CD4-positive, alpha-beta memory T cell (primary cell): ENCODE measurements at regions not wholly inside any gene's neighbourhood (a gene's known extent, or its start where the extent isn't known, plus 50 kb on each side); places are given as distances from the start of the nearest gene placed in this dataset.

Experiments used
- CTCF ChIA-PET: fragments of 350-600 bp; sonication (Branson Sonifier 250); formaldehyde crosslinking; loops from one replicate; lab custom pipeline; 2021; ENCODE audit warnings: inconsistent platforms; ENCODE audit not compliant: partially characterized antibody; lab: Charles Lee
- POLR2A ChIA-PET: fragments of 350-600 bp; sonication (Branson Sonifier 250); formaldehyde crosslinking; loops from one replicate; lab custom pipeline; 2021; ENCODE audit not compliant: partially characterized antibody; lab: Charles Lee
- DNase-seq, 5 donors: peaks; one replicate each; pipeline versions ENCODE4 v3.0.0 to v3.0.0-alpha.2; 2020 to 2022; ENCODE audit warnings: mixed read lengths in 1 of 5
- H3K27ac ChIP-seq: one replicate; pipeline ENCODE4 v1.7.0; 2013; ENCODE audit warnings: low read depth, low read length
- H3K27me3 ChIP-seq: 2 replicates; pipeline ENCODE4 v1.7.0; 2013; ENCODE audit warnings: mild to moderate bottlenecking, low read length, moderate library complexity; ENCODE audit not compliant: insufficient read depth
- H3K36me3 ChIP-seq: 2 replicates; pipeline ENCODE4 v1.7.0; 2013; ENCODE audit warnings: mild to moderate bottlenecking, low read length, moderate library complexity; ENCODE audit not compliant: insufficient read depth
- H3K4me1 ChIP-seq: 2 replicates; pipeline ENCODE4 v1.7.0; 2013; ENCODE audit warnings: mild to moderate bottlenecking, low read length, moderate library complexity; ENCODE audit not compliant: insufficient read depth
- H3K4me3 ChIP-seq, 2 donors: one replicate each; pipeline ENCODE4 v1.7.0; 2013; ENCODE audit warnings: low read length in 2 of 2, mild to moderate bottlenecking in 1 of 2
- H3K9me3 ChIP-seq, 2 donors: one replicate each; pipeline ENCODE4 v1.7.0; 2013; ENCODE audit warnings: low read length in 2 of 2, control low read depth in 1 of 2; ENCODE audit not compliant: control insufficient read depth in 1 of 2
- H3K27ac Mint-ChIP-seq, 7 donors: one replicate each; pipeline ENCODE4 v1.8.0; 2020 to 2021; ENCODE audit warnings: mixed read lengths in 7 of 7, mild to moderate bottlenecking in 6 of 7, inconsistent platforms in 3 of 7, moderate library complexity in 3 of 7
- H3K27me3 Mint-ChIP-seq, 2 donors: one replicate each; pipeline ENCODE4 v1.8.0; 2020 to 2021; ENCODE audit warnings: mixed read lengths in 2 of 2
- H3K36me3 Mint-ChIP-seq, 2 donors: one replicate each; pipeline ENCODE4 v1.8.0; 2020 to 2021; ENCODE audit warnings: mixed read lengths in 2 of 2, inconsistent platforms in 1 of 2, mild to moderate bottlenecking in 1 of 2
- H3K4me1 Mint-ChIP-seq, 4 donors: one replicate each; pipeline ENCODE4 v1.8.0; 2020 to 2021; ENCODE audit warnings: mixed read lengths in 4 of 4, mild to moderate bottlenecking in 1 of 4
- H3K4me3 Mint-ChIP-seq, 8 donors: one replicate each; pipeline ENCODE4 v1.8.0; 2020 to 2021; ENCODE audit warnings: mixed read lengths in 8 of 8, mild to moderate bottlenecking in 7 of 8, moderate library complexity in 6 of 8, inconsistent platforms in 3 of 8
- H3K9me3 Mint-ChIP-seq, 8 donors: one replicate each; pipeline ENCODE4 v1.8.0; 2020 to 2021; ENCODE audit warnings: mixed read lengths in 8 of 8, mild to moderate bottlenecking in 5 of 8, inconsistent platforms in 3 of 8, moderate library complexity in 1 of 8
- intact Hi-C: fragments of 100-400 bp; cut with micrococcal nuclease; formaldehyde crosslinking; loops from one replicate; pipeline ENCODE4 v1.15.1; 2023

DNA sequence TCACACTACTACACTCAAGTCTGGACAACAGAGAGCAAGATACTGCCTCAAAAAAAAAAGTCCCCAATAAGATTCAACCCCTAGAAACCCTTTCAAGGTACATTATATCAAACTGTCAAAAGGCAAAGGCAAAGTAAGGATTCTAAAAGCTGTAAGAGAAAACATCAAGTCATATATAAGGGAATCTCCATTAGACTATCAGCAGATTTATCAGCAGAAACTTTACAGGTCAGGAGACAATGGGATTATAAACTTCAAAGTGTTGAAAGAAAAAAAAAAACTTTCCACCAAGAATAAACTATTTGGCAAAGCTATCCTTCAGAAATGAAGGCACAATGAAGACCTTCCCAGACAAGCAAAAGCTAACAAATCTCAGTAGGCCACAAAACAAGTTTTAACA is 63.5 kb upstream of the DMRT1 start:
- no peak for DNase-seq
- H3K9me3 ChIP-seq: no peaks in the 10 kb centered on the region
- ChIA-PET POLR2A (no interaction called here), CTCF (no interaction called here)
- H3K4me1 Mint-ChIP-seq: no peaks in the 10 kb centered on the region
- H3K27ac Mint-ChIP-seq: no peak overlapping the region
- no peak overlapping the region for H3K4me3 Mint-ChIP-seq
- H3K4me1 ChIP-seq: no peaks in the 10 kb centered on the region
- H3K36me3 ChIP-seq: no peaks in the 10 kb centered on the region
- peaks cover 8 to 10% of the 10 kb centered on the region in 2 donors for H3K27me3 Mint-ChIP-seq
- H3K9me3 Mint-ChIP-seq: peaks cover 0 to 29% (median 22%) of the 10 kb centered on the region in 8 donors
- no peak overlapping the region for H3K4me3 ChIP-seq
- intact Hi-C loops: no loop called here
- H3K27me3 ChIP-seq: no peaks in the 10 kb centered on the region
- no peaks in the 10 kb centered on the region for H3K36me3 Mint-ChIP-seq
- no peak overlapping the region for H3K27ac ChIP-seq

DNA sequence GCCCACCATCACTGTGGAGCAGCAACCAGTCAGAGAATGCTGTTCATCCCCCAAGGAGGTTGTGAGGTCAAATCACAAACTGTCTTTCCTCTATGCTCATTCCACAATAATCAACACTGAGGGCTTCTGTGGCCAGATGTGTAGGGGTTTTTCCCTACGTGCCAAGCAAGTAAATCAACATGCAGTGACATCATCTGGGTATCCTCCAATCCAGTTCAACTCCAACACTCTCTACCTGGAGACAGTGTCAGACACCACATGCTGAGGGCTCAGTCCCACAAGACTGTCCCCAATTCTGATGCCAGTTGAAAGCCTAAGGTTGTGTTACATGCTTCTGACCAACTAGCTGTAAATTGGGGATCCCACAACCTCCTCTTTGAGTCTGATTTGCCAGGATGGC is 57.3 kb upstream of the DMRT1 start:
- no peak for DNase-seq
- POLR2A ChIA-PET: no interaction called here
- Mint-ChIP-seq H3K9me3 (peaks cover 0 to 4% (median 1%) of the 10 kb centered on the region in 8 donors), H3K4me3 (no peak overlapping the region), H3K36me3 (no peaks in the 10 kb centered on the region), H3K27me3 (peaks cover 0 to 4% of the 10 kb centered on the region in 2 donors), H3K27ac (no peak overlapping the region), H3K4me1 (no peaks in the 10 kb centered on the region)
- Histone ChIP-seq H3K9me3 (no peaks in the 10 kb centered on the region), H3K36me3 (no peaks in the 10 kb centered on the region), H3K4me1 (no peaks in the 10 kb centered on the region), H3K27me3 (no peaks in the 10 kb centered on the region), H3K27ac (no peak overlapping the region), H3K4me3 (no peak overlapping the region)
- CTCF ChIA-PET: no interaction called here
- intact Hi-C loops: no loop called here

DNA sequence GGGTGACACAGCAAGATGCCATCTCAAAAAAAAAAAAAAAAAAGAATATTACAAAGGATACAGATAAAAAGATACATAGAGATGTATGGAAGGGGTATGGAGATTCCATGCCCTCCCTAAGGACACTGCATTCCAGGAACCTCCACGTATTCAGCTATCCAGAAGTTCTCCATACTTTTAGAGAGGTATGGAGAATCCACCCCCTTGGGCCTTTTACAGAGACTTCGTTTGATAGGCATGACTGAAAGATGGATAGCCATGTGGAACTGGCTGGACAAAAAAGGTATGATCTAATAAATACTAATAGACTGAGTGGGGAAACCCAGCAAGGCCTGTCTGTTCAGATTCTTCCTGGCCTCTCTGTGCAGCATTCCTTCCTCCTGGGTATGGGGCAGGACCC is 56.6 kb upstream of the DMRT1 start:
- intact Hi-C loops: no loop called here
- Mint-ChIP-seq H3K4me3 (no peak overlapping the region), H3K9me3 (peaks cover 0 to 2% (median 0%) of the 10 kb centered on the region in 8 donors), H3K4me1 (no peaks in the 10 kb centered on the region), H3K27me3 (peaks cover 0 to 2% of the 10 kb centered on the region in 2 donors), H3K27ac (no peak overlapping the region), H3K36me3 (no peaks in the 10 kb centered on the region)
- ChIA-PET POLR2A (no interaction called here), CTCF (interaction anchor here (1.1 kb wide), 1 partner anchor 9 kb away, joined by 3 read pairs; no protein-coding TSS in a partner anchor)
- no peaks in the 10 kb centered on the region for H3K4me1 ChIP-seq
- no peak overlapping the region for H3K27ac ChIP-seq
- H3K36me3 ChIP-seq: no peaks in the 10 kb centered on the region
- no peak overlapping the region for H3K4me3 ChIP-seq
- DNase-seq: no peak
- no peaks in the 10 kb centered on the region for H3K27me3 ChIP-seq
- no peaks in the 10 kb centered on the region for H3K9me3 ChIP-seq

DNA sequence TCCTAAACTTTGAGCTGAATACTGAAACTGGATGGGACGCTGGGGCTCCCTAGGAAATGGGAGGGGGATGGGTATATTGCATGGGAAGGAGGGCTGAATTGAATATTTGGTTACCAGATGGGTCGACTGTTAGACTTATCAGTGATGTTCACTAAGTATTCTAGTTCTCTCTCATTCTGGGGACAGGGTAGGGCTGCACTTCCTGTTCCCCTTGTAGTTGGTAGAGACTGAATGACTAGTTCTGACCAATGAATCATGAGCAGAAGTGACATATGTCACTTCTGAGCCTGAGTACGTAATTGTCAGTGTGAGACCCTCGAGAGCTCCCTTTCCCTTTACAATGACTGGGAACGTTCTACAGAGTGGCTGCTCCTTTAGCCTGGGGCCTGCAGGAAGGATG is 55.5 kb upstream of the DMRT1 start:
- Mint-ChIP-seq H3K36me3 (no peaks in the 10 kb centered on the region), H3K27ac (no peak overlapping the region), H3K27me3 (peaks cover 0 to 2% of the 10 kb centered on the region in 2 donors), H3K9me3 (no peaks in the 10 kb centered on the region), H3K4me1 (no peaks in the 10 kb centered on the region), H3K4me3 (no peak overlapping the region)
- ChIA-PET CTCF (interaction anchor here (1.1 kb wide), 1 partner anchor 10 kb away, joined by 3 read pairs; no protein-coding TSS in a partner anchor), POLR2A (no interaction called here)
- Histone ChIP-seq H3K4me3 (no peak overlapping the region), H3K9me3 (no peaks in the 10 kb centered on the region), H3K4me1 (no peaks in the 10 kb centered on the region), H3K36me3 (no peaks in the 10 kb centered on the region), H3K27me3 (no peaks in the 10 kb centered on the region), H3K27ac (no peak overlapping the region)
- no peak for DNase-seq
- intact Hi-C loops: no loop called here

DNA sequence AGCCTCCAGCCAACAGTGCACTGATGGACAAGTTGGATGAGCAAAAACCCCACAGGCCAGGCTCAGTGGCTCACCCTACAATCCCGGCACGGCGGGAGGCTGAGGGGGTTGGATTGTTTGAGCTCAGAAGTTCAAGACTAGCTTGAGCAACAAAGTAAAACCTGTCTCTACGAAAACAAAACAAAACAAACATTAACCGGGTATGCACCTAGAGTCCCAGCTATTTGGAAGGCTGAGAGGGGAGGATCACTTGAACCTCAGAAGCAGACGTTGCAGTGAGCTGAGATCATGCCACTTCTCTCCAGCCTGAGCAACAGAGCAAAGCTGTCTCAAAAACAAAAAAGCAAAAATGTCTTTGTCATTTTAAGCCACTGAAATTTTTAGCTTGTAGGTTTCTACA is 55.1 kb upstream of the DMRT1 start:
- Histone ChIP-seq H3K4me3 (no peak overlapping the region), H3K27ac (no peak overlapping the region), H3K4me1 (no peaks in the 10 kb centered on the region), H3K27me3 (no peaks in the 10 kb centered on the region), H3K36me3 (no peaks in the 10 kb centered on the region), H3K9me3 (no peaks in the 10 kb centered on the region)
- ChIA-PET POLR2A (no interaction called here), CTCF (interaction anchor here (1.1 kb wide), 1 partner anchor 11 kb away, joined by 3 read pairs; no protein-coding TSS in a partner anchor)
- Mint-ChIP-seq H3K4me3 (no peak overlapping the region), H3K9me3 (no peaks in the 10 kb centered on the region), H3K27me3 (peaks cover 0 to 2% of the 10 kb centered on the region in 2 donors), H3K36me3 (no peaks in the 10 kb centered on the region), H3K27ac (no peak overlapping the region), H3K4me1 (no peaks in the 10 kb centered on the region)
- intact Hi-C loops: no loop called here
- no peak for DNase-seq

DNA sequence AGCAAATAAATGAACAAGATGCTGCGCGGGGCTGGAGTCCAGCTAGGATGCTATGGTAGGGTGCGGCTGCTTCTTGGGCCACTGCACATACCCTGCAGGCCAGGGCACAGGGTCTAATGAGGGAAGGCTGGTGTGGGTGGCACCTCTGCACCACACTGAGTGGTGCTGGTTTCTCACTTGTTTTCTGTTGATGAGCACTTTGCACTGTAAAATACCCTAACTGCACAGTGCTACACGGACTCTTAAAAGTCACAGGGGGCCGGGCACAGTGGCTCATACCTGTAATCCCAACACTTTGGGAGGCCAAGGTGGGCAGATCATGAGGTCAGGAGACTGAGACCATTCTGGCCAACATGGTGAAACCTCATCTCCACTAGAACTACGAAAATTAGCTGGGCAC is 52.7 kb upstream of the DMRT1 start:
- Histone ChIP-seq H3K27me3 (no peaks in the 10 kb centered on the region), H3K27ac (no peak overlapping the region), H3K36me3 (no peaks in the 10 kb centered on the region), H3K9me3 (no peaks in the 10 kb centered on the region), H3K4me3 (no peak overlapping the region), H3K4me1 (no peaks in the 10 kb centered on the region)
- ChIA-PET POLR2A (no interaction called here), CTCF (no interaction called here)
- no peak for DNase-seq
- Mint-ChIP-seq H3K27me3 (peaks cover 0 to 5% of the 10 kb centered on the region in 2 donors), H3K36me3 (no peaks in the 10 kb centered on the region), H3K27ac (no peak overlapping the region), H3K9me3 (peaks cover 0 to 3% (median 0%) of the 10 kb centered on the region in 8 donors), H3K4me1 (no peaks in the 10 kb centered on the region), H3K4me3 (no peak overlapping the region)
- intact Hi-C loops: no loop called here
